ENCODE measurements at regions not wholly inside any gene's neighbourhood (a gene's known extent, or its start where the extent isn't known, plus 50 kb on each side); places are given as distances from the start of the nearest gene placed in this dataset. TPM values are rescaled to one million over a fixed set of nuclear protein-coding genes. Genes with fewer than 3 reads are reported as not detected.

GRCh38 chr18:78914249-78914935, 65.2 kb upstream of the SALL3 start:
- DNase-seq (ENCODE audit: low spot score) = no peak

- no peak for DNase-seq (ENCODE audit: low spot score)
Observed at GRCh38 chr18:78915446-78916008, 64.1 kb upstream of the SALL3 start.

DNA sequence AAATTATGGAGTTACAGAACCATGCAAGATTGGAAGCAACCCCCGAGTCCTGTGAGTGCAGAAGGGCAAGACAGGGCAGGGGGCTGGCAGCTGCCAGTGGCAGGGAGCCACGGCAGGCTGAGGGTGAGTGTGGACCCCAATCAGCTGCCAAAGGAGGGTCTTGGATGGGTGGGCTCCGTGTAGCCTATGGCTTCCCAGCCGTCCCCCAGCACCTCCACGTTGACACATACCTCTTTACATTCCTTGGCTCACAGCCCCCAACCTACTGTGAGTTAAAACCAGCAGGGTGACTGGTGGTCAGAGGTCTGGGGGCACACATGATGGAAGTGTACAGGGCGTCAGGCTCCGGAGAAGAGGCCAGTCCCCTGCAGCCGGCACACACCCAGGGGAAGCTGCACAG, 60.9 kb upstream of the SALL3 start:
- no peak for DNase-seq (ENCODE audit: low spot score)

GRCh38 chr18:78919956-78920355, 59.7 kb upstream of the SALL3 start:
- no peak for DNase-seq (ENCODE audit: low spot score)

GRCh38 chr18:78920456-78921138, 59.0 kb upstream of the SALL3 start:
- DNase-seq (ENCODE audit: low spot score) = no peak

DNA sequence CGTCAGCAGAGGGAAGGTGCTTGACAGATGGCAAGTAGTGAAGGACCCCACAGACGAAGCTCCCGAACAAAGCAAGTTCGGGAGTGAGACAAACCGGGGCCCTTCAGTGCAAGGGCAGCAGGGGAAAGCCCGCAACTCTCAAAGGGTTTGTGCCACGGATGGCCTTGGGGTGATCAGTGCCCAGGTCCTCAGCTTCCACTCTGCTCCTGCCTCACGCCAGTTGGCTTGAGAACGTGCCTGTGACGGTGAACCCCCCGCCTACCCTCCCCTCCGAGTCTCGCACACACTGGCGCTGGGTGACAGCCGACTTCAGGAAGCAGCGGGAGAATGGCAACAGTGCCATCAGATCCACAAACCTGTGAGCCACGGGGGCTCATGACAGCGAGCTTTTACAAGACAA, 56.8 kb upstream of the SALL3 start:
- no peak for DNase-seq (ENCODE audit: low spot score)

DNA sequence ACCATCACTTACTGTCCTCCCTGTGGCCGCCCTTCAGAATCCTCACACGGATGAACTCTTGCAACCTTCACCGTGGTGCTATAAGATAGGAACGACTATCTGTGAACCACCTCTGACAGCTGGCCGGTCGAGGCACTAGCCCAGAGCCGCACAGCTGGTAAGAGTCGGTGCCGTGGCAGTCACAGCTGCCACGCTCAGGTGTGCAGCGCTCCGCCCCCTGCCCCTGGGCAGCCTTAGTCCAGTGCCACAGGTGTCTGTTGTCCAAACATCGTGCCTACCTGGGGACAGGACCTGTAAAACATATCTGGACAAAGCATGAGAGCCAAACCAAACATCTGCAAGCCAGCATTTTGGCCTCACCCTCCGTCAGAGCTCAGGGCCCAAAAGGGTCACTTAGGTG, 55.3 kb upstream of the SALL3 start:
- no peak for DNase-seq (ENCODE audit: low spot score)

GRCh38 chr18:78924786-78925540, 54.7 kb upstream of the SALL3 start:
- no peak for DNase-seq (ENCODE audit: low spot score)

DNA sequence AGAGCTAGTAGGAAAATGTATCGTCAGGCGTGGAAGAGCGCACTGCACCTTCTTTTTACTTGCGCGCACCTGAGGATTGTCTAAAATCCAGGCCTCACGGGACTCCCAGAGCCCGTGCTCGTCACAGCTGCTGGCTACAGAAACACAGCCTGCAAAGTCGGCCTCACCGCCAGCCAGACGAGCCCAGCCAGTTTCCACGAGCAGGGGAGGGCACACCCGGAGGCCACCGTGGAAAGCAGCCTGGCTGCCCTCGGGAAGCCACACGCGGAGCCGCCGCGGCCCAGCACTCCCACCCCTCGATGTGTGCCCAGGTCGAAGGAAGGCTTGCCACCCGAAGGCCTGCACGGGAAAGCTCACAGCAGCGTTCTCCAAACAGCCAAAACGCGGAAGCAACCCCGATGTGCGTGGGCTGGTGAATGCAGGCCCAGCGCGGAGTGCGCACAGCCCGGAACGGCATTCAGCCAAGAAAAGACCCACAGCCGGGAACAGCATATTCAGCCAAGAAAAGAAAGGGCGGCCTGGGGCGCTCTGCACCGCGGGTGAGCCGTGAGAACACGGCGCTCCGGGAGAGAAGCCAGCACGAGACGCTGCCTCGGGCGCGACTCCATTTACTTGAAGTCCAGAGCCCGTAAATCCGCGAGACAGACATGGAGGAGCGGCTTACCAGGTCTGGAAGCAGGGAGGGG, 53.9 kb upstream of the SALL3 start:
- no peak for DNase-seq (ENCODE audit: low spot score)

DNA sequence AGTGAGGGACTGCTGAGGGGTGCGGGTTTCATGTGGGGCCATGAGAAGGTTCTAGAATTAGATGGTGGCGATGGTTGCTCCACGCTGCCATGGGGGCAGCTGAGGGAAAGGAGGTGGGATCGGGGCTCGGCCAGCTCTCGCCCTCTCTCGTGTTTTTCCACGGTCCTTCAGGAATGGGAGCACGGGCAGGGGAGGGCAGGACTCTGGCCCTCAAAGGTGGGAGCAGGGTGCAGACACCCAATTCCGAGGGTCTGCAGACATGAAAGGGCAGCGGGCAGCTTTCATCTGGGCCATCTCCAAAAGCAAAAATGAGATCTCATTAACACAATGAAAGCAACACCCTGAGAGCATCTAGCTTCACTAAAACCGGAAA, 53.4 kb upstream of the SALL3 start:
- DNase-seq (ENCODE audit: low spot score) = no peak

GRCh38 chr18:78927156-78927555, 52.5 kb upstream of the SALL3 start:
- DNase-seq (ENCODE audit: low spot score) = no peak

DNA sequence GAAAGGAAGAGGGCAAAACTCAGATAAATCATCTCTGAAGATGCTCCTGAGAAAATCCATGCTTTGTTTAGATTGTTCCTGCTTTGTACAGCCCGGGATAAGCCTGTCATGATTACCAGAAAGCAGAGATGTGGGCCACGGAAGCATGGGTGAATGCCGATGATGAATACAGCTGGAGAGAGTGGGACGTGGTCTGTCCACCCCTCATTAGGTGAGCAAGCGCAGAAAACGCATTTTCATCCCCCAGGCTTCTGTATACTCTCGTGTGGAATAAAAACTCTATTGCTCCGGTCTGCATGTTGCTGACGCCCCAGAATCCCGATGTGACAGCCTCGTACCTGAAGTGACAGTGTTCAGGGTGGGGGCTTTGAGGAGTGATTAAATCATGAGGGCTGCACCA, 52.0 kb upstream of the SALL3 start:
- no peak for DNase-seq (ENCODE audit: low spot score)

- DNase-seq (ENCODE audit: low spot score) = no peak
Observed at GRCh38 chr18:78928076-78928475, 51.5 kb upstream of the SALL3 start.

DNA sequence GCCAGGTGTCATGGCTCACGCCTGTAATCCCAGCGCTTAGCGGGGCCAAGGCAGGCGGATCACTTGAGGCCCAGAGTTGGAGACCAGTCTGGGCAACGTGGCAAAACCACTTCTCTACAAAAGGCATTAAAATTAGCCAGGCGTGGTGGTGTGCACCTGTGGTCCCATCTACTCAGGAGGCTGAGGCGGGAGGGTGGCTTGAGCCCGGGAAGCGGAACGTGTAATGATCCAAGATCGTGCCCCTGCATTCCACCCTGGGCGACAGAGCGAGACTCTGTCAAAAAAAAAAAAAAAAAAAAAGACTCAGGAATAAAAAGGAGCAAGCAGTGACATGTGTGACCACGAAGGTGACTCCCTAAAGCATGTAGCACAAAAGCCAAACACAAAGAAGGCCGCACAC, 50.1 kb upstream of the SALL3 start:
- no peak for DNase-seq (ENCODE audit: low spot score)

Small RNAs in the stretch of these regions (small RNA-seq; reads per million reads assigned to genes)
- gene RF00019 (not detected), gene RF00402 (not detected), gene RNA5SP461 (not detected), gene RNU6-655P (not detected)
